GM12865 (cell line): ENCODE measurements at regions not wholly inside any gene's neighbourhood (a gene's known extent, or its start where the extent isn't known, plus 50 kb on each side); places are given as distances from the start of the nearest gene placed in this dataset.

Source experiments
- DNase-seq: peaks from one replicate; pipeline ENCODE4 v3.0.0; 2010; ENCODE audit warnings: low read depth
- H3K4me3 ChIP-seq: 2 replicates; pipeline ENCODE4 v1.5.1; 2011; ENCODE audit warnings: mild to moderate bottlenecking, low read depth, low read length, control low read depth
- TF ChIP-seq, protein P1 (sequence below): IDR thresholded peaks from 2 replicates; pipeline ENCODE4 v1.5.1; 2011; ENCODE audit warnings: low read length, control low read depth, low read depth, inconsistent platforms; ENCODE audit not compliant: insufficient read depth; ENCODE audit errors: missing control alignments

DNA sequence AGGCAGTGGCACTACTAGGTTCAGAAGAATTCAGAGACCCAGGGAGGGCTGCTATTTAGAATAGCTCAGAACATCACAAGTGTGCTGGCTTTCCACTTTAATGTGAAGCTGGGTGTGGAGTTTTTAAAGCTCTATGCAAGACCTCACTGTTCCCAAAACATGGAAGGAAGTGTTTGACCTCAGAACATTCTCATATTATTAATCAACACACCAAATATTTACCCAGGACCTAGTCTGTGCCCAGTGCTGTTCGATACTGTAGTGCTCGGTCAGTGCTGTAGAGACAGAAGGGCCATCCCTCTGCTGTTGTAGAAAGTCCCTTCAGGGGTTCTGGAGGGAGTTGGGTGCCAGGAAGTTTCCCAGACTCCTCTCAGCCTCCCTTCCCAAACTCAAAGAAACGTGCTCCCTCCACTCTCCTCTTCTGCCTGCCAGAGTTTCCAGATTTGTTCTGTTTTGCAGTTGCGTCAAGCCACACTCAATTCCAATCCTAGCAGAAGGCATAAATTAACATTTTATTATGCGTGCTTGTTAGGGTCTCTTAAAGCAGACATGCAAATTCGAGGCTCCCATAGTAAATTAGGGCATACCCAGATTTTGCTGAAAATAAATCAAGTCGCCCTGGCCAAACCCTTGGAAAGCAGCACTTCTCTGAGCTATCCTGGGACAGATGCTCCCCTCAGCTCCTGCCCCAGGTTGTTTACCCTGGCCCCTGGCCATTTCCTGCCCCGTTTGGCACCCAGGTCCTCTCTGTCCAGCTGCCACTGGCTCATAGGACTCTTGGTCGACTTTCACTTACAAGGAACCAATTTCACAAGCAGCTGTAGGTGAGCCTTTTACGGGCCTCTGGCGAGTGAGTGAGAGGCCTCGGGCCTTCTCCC is 248.6 kb downstream of the HIVEP2 start:
- TF ChIP-seq, protein P1, sequence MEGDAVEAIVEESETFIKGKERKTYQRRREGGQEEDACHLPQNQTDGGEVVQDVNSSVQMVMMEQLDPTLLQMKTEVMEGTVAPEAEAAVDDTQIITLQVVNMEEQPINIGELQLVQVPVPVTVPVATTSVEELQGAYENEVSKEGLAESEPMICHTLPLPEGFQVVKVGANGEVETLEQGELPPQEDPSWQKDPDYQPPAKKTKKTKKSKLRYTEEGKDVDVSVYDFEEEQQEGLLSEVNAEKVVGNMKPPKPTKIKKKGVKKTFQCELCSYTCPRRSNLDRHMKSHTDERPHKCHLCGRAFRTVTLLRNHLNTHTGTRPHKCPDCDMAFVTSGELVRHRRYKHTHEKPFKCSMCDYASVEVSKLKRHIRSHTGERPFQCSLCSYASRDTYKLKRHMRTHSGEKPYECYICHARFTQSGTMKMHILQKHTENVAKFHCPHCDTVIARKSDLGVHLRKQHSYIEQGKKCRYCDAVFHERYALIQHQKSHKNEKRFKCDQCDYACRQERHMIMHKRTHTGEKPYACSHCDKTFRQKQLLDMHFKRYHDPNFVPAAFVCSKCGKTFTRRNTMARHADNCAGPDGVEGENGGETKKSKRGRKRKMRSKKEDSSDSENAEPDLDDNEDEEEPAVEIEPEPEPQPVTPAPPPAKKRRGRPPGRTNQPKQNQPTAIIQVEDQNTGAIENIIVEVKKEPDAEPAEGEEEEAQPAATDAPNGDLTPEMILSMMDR = no peak
- no peak for DNase-seq
- no peak overlapping the region for H3K4me3 ChIP-seq

DNA sequence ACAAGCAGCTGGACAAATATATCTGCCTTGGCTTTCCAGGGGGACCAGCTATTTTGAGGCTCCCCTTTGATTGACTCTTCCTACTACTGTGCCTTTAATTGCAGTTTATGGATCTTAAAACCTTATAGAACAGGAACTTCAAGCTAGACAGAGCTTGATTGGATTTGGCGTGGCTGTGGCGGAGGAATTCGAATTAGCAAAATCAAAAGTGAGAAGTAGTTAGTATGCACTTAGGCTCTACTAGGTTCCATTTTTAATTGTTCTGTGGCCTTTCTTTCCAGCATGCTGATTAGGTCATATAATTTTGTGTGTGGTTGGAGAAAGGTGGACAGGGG is 248.0 kb downstream of the HIVEP2 start:
- TF ChIP-seq, protein P1 = no peak
- DNase-seq = no peak
- no peak overlapping the region for H3K4me3 ChIP-seq

DNA sequence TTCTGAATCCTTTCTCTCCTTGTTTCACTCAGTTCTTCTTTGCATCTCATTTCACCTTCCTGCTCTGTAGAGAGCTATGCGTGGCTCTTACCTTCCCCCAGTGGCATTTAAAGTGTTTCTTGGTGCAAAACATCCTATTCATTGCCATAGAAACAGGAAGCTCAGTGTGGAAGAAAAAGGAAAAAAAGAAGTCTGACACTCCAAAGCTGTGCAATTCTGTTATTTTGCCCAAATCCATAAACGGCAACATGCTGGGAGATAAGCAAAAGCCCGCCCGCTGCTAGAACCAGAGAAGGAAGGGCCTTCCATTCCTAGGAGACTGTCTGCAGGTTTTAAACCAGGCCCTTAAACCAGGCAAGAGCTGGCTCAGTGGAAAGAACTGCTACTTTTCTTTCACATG is 247.1 kb downstream of the HIVEP2 start:
- TF ChIP-seq, protein P1 = no peak
- H3K4me3 ChIP-seq = no peak overlapping the region
- DNase-seq = no peak

DNA sequence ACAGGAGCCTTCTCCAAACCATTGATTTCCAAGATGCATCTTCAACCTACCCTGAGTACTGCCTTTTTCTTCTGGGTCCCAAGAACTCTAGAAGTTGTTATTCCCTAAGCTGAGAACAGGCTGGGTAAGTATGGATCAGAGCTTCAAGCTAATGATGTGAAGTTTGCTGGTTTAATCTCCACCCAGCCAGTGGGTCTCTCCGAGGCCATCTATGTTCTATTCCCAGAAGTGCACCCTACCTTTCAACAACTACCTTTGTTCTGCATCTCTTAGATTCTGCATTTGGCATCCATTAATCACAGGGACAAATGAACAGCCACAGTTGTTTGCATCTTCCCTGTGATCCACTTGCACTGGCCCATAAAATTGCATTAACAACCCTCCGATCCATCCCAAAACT is 246.2 kb downstream of the HIVEP2 start:
- no peak for DNase-seq
- TF ChIP-seq, protein P1 = no peak
- H3K4me3 ChIP-seq = no peak overlapping the region

DNA sequence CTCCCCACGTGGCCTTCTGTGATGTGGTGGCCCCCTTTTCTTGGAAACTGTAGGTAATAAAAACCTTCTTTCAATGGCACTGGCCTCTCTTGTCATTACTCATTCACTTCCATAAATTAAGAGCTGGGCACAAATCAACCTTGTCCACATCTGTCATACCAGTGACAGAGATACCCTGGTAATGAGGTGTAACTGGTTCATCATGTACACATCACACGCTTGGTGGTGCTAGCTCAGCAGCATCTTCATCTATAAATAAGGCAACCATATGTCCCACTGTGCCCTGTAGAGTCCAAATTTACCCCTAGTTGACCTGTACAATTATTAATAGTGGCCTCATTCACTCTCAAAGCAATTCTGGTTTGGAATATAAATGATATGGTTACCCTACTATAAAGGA is 245.6 kb downstream of the HIVEP2 start:
- DNase-seq = no peak
- no peak overlapping the region for H3K4me3 ChIP-seq
- TF ChIP-seq, protein P1 = no peak

DNA sequence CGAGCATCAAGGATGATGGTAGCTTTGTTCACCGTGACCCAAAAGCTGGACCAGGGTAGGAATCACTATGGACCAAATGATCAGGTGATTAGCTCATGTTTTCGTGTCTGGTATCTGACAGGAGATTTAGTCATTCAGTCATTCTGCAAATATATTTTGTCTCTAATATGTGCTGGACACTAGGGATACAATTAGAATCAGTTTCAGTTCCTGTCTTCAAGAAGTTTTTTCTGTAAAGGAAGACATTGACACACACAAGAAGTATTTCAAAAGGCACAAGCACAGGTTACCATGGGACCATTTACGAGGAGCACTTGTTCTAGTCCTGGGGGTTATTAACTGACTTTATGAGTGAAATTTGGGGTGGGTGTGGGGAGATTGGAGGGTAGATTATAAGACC is 244.9 kb downstream of the HIVEP2 start:
- H3K4me3 ChIP-seq = no peak overlapping the region
- peak; percentile 21 for DNase-seq
- TF ChIP-seq, protein P1 = no peak
